Activated naive CD4-positive, alpha-beta T cell treated with anti-CD3 and anti-CD28 coated beads for 36 hours (primary cell): ENCODE measurements at regions not wholly inside any gene's neighbourhood (a gene's known extent, or its start where the extent isn't known, plus 50 kb on each side); places are given as distances from the start of the nearest gene placed in this dataset.

Experiments used
- CTCF ChIA-PET: fragments of 350-600 bp; sonication (Branson Sonifier 250); formaldehyde crosslinking; loops from one replicate; lab custom pipeline; 2021; ENCODE audit warnings: antibody characterized with exemption; lab: Charles Lee
- DNase-seq: peaks from one replicate; pipeline ENCODE4 v3.0.0-alpha.2; 2020
- H3K27ac Mint-ChIP-seq: one replicate; pipeline ENCODE4 v1.8.0; 2021; ENCODE audit warnings: mild to moderate bottlenecking, mixed read lengths
- H3K27me3 Mint-ChIP-seq: one replicate; pipeline ENCODE4 v1.8.0; 2021; ENCODE audit warnings: low read depth, mixed read lengths
- H3K36me3 Mint-ChIP-seq: one replicate; pipeline ENCODE4 v1.8.0; 2021; ENCODE audit warnings: low read depth, mixed read lengths
- H3K4me1 Mint-ChIP-seq: one replicate; pipeline ENCODE4 v1.8.0; 2021; ENCODE audit warnings: low read depth, mixed read lengths
- H3K4me3 Mint-ChIP-seq: one replicate; pipeline ENCODE4 v1.8.0; 2021; ENCODE audit warnings: mild to moderate bottlenecking, moderate library complexity, mixed read lengths
- H3K9me3 Mint-ChIP-seq: one replicate; pipeline ENCODE4 v1.8.0; 2021; ENCODE audit warnings: mixed read lengths
- intact Hi-C: fragments of 100-400 bp; cut with micrococcal nuclease; formaldehyde crosslinking; loops from one replicate; pipeline ENCODE4 v1.15.1; 2023

- Mint-ChIP-seq H3K27ac (no peak overlapping the region), H3K9me3 (peaks cover 2% of the 10 kb centered on the region), H3K27me3 (peaks cover 21% of the 10 kb centered on the region), H3K4me1 (no peaks in the 10 kb centered on the region), H3K4me3 (no peak overlapping the region), H3K36me3 (no peaks in the 10 kb centered on the region)
- intact Hi-C loops: no loop called here
- no peak for DNase-seq
- CTCF ChIA-PET: no interaction called here
These were observed 274.6 kb upstream of the DPP10 start for GRCh38 chr2:114167799-114168198.

- DNase-seq: no peak
- Mint-ChIP-seq H3K27ac (no peak overlapping the region), H3K36me3 (no peaks in the 10 kb centered on the region), H3K4me3 (no peak overlapping the region), H3K27me3 (peaks cover 25% of the 10 kb centered on the region), H3K4me1 (no peaks in the 10 kb centered on the region), H3K9me3 (peaks cover 2% of the 10 kb centered on the region)
- intact Hi-C loops: no loop called here
- CTCF ChIA-PET: no interaction called here
These were observed 272.4 kb upstream of the DPP10 start for GRCh38 chr2:114170070-114170469.

- no peak overlapping the region for H3K27ac Mint-ChIP-seq
- H3K4me3 Mint-ChIP-seq: no peak overlapping the region
- H3K36me3 Mint-ChIP-seq: no peaks in the 10 kb centered on the region
- H3K27me3 Mint-ChIP-seq: peaks cover 29% of the 10 kb centered on the region
- CTCF ChIA-PET: no interaction called here
- H3K9me3 Mint-ChIP-seq: no peaks in the 10 kb centered on the region
- intact Hi-C loops: no loop called here
- no peak for DNase-seq
- H3K4me1 Mint-ChIP-seq: no peaks in the 10 kb centered on the region
These were observed 266.9 kb upstream of the DPP10 start for GRCh38 chr2:114175507-114175906.

- Mint-ChIP-seq H3K4me3 (no peak overlapping the region), H3K27ac (no peak overlapping the region), H3K27me3 (peaks cover 10% of the 10 kb centered on the region), H3K4me1 (no peaks in the 10 kb centered on the region), H3K36me3 (no peaks in the 10 kb centered on the region), H3K9me3 (peaks cover 2% of the 10 kb centered on the region)
- no peak for DNase-seq
- CTCF ChIA-PET: interaction anchor here (0.8 kb wide), 1 partner anchor 9 kb away, joined by 3 read pairs; no protein-coding TSS in a partner anchor
- intact Hi-C loops: no loop called here
These were observed 256.9 kb upstream of the DPP10 start for GRCh38 chr2:114185501-114185900.

- peak; percentile 4 for DNase-seq
- Mint-ChIP-seq H3K36me3 (no peaks in the 10 kb centered on the region), H3K9me3 (no peaks in the 10 kb centered on the region), H3K27me3 (peaks cover 14% of the 10 kb centered on the region), H3K27ac (no peak overlapping the region), H3K4me3 (no peak overlapping the region), H3K4me1 (no peaks in the 10 kb centered on the region)
- CTCF ChIA-PET: no interaction called here
- intact Hi-C loops: no loop called here
These were observed 250.1 kb upstream of the DPP10 start for GRCh38 chr2:114192362-114192761.

- CTCF ChIA-PET: no interaction called here
- intact Hi-C loops: no loop called here
- Mint-ChIP-seq H3K4me3 (no peak overlapping the region), H3K27me3 (peaks cover 7% of the 10 kb centered on the region), H3K36me3 (no peaks in the 10 kb centered on the region), H3K9me3 (no peaks in the 10 kb centered on the region), H3K4me1 (no peaks in the 10 kb centered on the region), H3K27ac (no peak overlapping the region)
- DNase-seq: peak; percentile 5
These were observed 240.7 kb upstream of the DPP10 start for GRCh38 chr2:114201781-114202180.

GRCh38 chr2:114203679-114204078 lies 238.8 kb upstream of the DPP10 start:
- Mint-ChIP-seq H3K36me3 (no peaks in the 10 kb centered on the region), H3K9me3 (no peaks in the 10 kb centered on the region), H3K27ac (no peak overlapping the region), H3K4me3 (no peak overlapping the region), H3K4me1 (no peaks in the 10 kb centered on the region), H3K27me3 (peaks cover 10% of the 10 kb centered on the region)
- DNase-seq: no peak
- CTCF ChIA-PET: no interaction called here
- intact Hi-C loops: no loop called here

- DNase-seq: no peak
- intact Hi-C loops: no loop called here
- CTCF ChIA-PET: interaction anchor here (0.7 kb wide), 1 partner anchor 10 kb away, joined by 3 read pairs; no protein-coding TSS in a partner anchor
- Mint-ChIP-seq H3K27me3 (peaks cover 11% of the 10 kb centered on the region), H3K9me3 (no peaks in the 10 kb centered on the region), H3K4me1 (no peaks in the 10 kb centered on the region), H3K27ac (no peak overlapping the region), H3K36me3 (no peaks in the 10 kb centered on the region), H3K4me3 (no peak overlapping the region)
These were observed 228.6 kb upstream of the DPP10 start for GRCh38 chr2:114213808-114214207.

- Mint-ChIP-seq H3K9me3 (no peaks in the 10 kb centered on the region), H3K27me3 (peaks cover 21% of the 10 kb centered on the region), H3K27ac (no peak overlapping the region), H3K4me3 (no peak overlapping the region), H3K36me3 (no peaks in the 10 kb centered on the region), H3K4me1 (no peaks in the 10 kb centered on the region)
- DNase-seq: no peak
- CTCF ChIA-PET: no interaction called here
- intact Hi-C loops: no loop called here
These were observed 224.1 kb upstream of the DPP10 start for GRCh38 chr2:114218383-114218782.

- intact Hi-C loops: no loop called here
- CTCF ChIA-PET: no interaction called here
- no peak for DNase-seq
- Mint-ChIP-seq H3K9me3 (no peaks in the 10 kb centered on the region), H3K36me3 (no peaks in the 10 kb centered on the region), H3K27me3 (peaks cover 21% of the 10 kb centered on the region), H3K27ac (no peak overlapping the region), H3K4me1 (no peaks in the 10 kb centered on the region), H3K4me3 (no peak overlapping the region)
These were observed 223.0 kb upstream of the DPP10 start for GRCh38 chr2:114219456-114219855.

GRCh38 chr2:114222344-114222743 lies 220.1 kb upstream of the DPP10 start:
- H3K27ac Mint-ChIP-seq: no peak overlapping the region
- no peak overlapping the region for H3K4me3 Mint-ChIP-seq
- no peak for DNase-seq
- intact Hi-C loops: no loop called here
- no peaks in the 10 kb centered on the region for H3K36me3 Mint-ChIP-seq
- peaks cover 2% of the 10 kb centered on the region for H3K9me3 Mint-ChIP-seq
- peaks cover 14% of the 10 kb centered on the region for H3K27me3 Mint-ChIP-seq
- CTCF ChIA-PET: no interaction called here
- no peaks in the 10 kb centered on the region for H3K4me1 Mint-ChIP-seq

- Mint-ChIP-seq H3K4me3 (no peak overlapping the region), H3K27me3 (peaks cover 18% of the 10 kb centered on the region), H3K4me1 (no peaks in the 10 kb centered on the region), H3K9me3 (no peaks in the 10 kb centered on the region), H3K27ac (no peak overlapping the region), H3K36me3 (no peaks in the 10 kb centered on the region)
- no peak for DNase-seq
- intact Hi-C loops: no loop called here
- CTCF ChIA-PET: no interaction called here
These were observed 210.5 kb upstream of the DPP10 start for GRCh38 chr2:114231921-114232320.

- Mint-ChIP-seq H3K4me3 (no peak overlapping the region), H3K27ac (no peak overlapping the region), H3K36me3 (no peaks in the 10 kb centered on the region), H3K27me3 (peaks cover 19% of the 10 kb centered on the region), H3K4me1 (no peaks in the 10 kb centered on the region), H3K9me3 (no peaks in the 10 kb centered on the region)
- CTCF ChIA-PET: no interaction called here
- intact Hi-C loops: no loop called here
- DNase-seq: no peak
These were observed 205.1 kb upstream of the DPP10 start for GRCh38 chr2:114237331-114237730.
